ENCODE measurements at regions not wholly inside any gene's neighbourhood (a gene's known extent, or its start where the extent isn't known, plus 50 kb on each side); places are given as distances from the start of the nearest gene placed in this dataset.

DNA sequence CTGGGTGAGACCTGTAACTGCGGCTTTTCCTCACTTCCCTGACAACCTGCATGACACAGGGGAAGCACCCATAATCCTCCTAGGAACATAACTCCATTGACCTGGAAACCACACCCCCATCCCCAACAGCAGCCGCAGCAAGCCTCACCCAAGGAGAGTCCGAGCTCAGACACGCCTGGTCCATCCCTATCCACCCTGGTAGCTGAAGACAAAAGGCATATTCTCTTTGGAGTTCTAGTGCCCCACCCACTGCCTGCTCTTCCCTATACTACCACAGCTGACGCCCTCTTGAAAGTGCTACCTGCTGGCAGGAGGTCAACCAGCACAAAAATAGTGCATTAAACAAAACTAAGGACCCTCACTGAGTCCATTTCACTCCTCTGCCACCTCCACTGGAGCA, 1080.9 kb upstream of the IGFBP7 start:
- TF ChIP-seq, protein P1, sequence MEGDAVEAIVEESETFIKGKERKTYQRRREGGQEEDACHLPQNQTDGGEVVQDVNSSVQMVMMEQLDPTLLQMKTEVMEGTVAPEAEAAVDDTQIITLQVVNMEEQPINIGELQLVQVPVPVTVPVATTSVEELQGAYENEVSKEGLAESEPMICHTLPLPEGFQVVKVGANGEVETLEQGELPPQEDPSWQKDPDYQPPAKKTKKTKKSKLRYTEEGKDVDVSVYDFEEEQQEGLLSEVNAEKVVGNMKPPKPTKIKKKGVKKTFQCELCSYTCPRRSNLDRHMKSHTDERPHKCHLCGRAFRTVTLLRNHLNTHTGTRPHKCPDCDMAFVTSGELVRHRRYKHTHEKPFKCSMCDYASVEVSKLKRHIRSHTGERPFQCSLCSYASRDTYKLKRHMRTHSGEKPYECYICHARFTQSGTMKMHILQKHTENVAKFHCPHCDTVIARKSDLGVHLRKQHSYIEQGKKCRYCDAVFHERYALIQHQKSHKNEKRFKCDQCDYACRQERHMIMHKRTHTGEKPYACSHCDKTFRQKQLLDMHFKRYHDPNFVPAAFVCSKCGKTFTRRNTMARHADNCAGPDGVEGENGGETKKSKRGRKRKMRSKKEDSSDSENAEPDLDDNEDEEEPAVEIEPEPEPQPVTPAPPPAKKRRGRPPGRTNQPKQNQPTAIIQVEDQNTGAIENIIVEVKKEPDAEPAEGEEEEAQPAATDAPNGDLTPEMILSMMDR (IDR thresholded peaks at IDR 0.05), result no peak
- TF ChIP-seq POLR2A (IDR thresholded peaks at IDR 0.05), result no peak
